Forelimb muscle (tissue), 1 donor: ENCODE measurements at regions not wholly inside any gene's neighbourhood (a gene's known extent, or its start where the extent isn't known, plus 50 kb on each side); places are given as distances from the start of the nearest gene placed in this dataset.

Experiments used
- DNase-seq: peaks from one replicate; pipeline ENCODE4 v3.0.0-alpha.2; 2013; ENCODE audit warnings: low read depth

GRCh38 chrX:71000139-71000538 lies 68.0 kb downstream of the SNX12 start:
- no peak for DNase-seq

- peak; percentile 25 for DNase-seq
These were observed 67.6 kb upstream of the SLC7A3 start for GRCh38 chrX:70998411-70999027.

GRCh38 chrX:70995338-70995737 lies 64.4 kb upstream of the SLC7A3 start:
- DNase-seq, result no peak

- no peak for DNase-seq
These were observed 57.5 kb upstream of the SLC7A3 start for GRCh38 chrX:70988425-70988824.
